Myocyte (in vitro differentiated cells): ENCODE measurements at regions not wholly inside any gene's neighbourhood (a gene's known extent, or its start where the extent isn't known, plus 50 kb on each side); places are given as distances from the start of the nearest gene placed in this dataset.

ENCODE experiments used
- DNase-seq: peaks from one replicate; pipeline ENCODE4 v3.0.0-alpha.2; 2012; ENCODE audit warnings: low read depth

DNA sequence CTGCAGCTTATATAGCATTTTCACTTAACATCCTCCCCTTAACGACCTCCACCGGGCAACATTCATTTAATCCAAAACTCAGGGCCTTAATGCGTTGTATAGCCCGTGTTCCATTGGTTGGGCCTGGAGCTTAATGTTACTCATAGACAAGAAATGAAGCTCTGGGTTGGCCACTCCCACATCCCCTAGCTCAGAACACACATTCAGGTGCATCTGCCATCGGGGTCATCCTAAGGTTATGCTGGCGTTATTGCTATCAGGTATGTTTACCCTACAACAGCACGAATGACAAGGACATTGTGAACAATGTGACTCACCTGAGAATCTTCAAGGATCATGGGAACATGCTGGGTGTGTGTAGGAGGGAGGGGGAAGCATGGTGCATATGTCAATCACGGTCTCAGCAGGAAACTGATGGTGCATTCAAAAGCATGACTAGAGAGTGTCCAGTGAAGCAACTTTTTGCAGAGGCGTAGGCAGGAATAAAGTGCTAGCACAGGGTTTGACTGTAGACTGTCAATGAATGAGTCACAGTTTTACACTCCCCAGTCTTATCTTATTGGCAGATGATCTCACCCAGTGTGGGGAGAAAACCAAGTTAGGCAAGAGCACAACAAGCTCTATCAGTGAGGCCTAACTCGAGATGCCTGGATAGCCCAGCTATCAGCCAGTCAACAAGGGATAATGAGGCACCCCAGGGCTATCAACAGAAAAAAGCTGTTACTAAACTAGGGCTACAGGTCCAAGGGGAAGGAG is 402.1 kb upstream of the MCTP2 start:
- DNase-seq, result no peak

DNA sequence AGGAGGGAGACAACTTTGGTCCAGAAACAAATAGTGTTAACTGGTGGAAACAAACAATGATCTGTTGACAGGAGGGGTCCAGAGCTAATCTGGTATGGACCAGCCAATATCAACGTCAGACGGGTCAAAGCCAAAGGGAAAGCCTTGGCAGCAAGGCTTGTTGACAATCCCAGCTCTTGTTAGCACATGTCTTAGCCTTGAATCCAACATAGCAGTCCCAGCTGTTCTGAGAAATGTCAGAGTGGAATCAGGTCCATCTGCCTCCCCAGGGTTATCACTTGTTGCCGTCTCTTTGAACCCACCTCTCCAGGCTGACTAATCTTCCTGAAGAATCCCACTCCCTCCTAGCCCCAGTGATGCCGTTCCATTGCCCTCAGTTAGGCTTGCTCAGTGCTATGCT is 404.6 kb upstream of the MCTP2 start:
- DNase-seq, result no peak

DNA sequence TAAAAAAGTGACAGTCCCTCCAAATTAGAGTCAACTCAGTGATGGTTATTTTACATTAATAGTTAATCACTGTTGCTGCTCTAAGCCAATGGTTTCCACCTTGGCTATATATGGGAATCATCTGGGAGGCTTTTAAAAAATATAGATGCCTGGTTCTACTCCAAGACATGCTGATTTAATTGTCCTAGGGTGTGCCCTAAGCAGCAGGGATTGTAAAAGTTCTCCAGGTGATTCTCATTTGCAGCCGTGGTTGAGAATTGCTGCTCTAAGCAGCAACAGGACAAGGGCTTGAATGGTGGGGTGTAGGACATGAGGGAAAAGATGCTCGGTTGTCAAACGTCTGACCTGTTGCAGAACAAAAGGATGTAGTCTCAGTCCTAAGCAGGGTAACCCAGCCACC is 405.1 kb upstream of the MCTP2 start:
- no peak for DNase-seq

DNA sequence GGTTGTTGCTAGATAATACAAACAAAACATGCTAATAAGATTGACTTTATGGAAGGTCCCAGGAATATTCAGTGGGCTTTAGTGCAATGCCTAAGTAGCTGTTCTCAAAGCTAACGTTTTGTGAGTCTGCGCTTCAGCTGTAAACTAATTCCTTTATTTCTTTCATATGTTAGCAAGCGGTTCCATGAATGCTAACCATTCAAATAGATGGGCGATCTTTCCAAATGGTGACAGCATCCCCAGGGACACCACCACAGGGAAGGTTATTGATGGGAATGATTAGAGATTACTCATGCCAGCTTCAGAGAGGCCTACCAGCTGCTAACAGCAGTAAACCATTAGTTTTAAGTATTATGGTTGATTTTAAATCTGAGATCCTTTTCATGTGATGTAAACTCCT is 405.7 kb upstream of the MCTP2 start:
- no peak for DNase-seq

DNA sequence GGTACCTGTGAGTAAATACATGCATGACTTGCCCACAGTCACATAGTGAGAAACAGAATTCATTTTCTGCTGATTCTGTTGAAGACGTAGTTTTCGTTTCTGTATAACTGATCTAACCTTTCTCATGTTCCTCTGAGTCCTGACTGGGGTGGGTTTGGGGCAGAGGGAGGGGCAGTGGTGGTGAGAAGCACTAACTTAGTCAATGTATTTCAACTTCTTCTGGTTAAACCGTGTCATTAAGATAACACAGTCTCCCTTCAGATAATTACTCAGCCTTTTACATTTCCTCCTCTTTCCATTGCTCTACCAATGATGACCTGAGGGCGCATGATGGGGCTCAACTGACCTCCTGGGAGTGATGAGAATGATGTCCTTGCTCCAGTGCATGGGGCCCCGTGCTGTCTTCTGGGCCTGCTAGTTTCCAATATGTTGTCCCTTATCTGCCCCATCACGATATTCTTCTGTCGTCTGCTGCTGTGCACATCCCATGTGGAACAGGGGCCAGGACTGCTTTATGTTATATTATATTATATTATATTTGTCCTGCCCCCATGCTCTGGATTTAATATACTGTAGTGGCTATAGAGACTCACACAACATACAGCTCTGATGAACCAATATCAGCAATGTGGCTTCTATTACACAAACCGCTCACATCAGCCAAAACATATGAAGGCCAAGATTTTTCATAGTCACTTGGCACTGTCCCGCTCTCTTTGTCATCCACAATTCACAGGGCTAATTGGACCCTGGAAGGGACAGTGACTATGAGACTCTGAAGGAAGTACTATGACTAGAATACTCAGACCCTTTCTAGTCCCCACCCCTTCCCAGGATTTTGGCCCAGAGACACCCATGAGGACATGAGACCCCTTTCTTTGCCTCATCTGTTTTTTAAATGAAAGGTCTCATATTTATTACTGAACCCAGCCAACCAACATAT is 407.1 kb upstream of the MCTP2 start:
- DNase-seq, result no peak

DNA sequence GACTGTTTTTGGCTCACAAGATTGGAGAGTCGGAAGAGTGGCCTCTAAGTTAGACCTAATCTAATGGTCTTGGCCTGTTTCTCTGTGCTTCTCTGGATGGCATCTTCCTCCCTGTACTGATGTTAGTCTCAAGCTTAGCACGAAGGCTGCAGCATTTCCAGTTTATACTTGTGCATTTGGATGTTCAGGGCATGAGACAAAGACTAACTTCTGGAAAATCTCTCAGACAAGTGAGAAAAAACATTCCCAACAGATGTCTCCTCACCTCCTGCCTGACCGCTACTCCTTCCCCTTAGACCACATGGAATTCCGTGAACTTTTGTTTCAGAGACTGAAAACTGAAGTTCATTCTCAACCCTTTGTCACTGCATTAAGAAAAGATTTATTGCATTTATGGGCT is 410.8 kb upstream of the MCTP2 start:
- no peak for DNase-seq

DNA sequence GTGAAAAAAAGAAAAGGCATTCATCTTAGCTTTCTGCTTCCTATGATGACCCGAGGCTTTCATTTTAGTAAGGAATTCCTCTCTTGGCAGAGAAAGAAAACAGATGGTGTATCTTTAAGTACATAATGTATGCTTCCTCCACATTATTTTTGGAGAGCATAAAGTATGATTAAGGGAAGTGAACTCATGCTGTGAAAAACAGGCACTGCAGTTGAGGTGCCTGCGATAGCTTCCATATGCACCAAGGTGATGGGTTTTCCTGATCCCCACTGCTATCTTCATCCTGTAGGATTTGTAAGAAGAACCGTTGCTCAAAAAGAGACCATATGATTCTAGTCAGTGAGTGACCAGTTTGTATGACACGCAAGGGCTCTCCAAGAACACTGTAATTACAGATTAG is 411.5 kb upstream of the MCTP2 start:
- no peak for DNase-seq

DNA sequence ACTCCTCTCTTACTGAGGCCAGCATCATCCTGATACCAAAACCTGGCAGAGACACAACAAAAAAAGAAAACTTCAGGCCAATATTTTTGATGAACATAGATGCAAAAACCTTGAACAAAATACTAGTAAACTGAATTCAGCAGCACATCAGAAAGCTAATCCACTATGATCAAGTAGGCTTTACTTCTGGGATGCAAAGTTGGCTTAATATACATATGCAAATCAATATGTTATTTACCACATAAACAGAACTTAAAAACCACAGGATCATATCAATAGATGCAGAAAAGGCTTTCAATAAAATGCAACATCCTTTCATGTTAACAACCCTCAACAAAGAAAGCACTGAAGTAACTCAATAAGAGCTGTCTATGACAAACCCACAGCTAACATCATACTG is 414.5 kb upstream of the MCTP2 start:
- DNase-seq, result no peak

DNA sequence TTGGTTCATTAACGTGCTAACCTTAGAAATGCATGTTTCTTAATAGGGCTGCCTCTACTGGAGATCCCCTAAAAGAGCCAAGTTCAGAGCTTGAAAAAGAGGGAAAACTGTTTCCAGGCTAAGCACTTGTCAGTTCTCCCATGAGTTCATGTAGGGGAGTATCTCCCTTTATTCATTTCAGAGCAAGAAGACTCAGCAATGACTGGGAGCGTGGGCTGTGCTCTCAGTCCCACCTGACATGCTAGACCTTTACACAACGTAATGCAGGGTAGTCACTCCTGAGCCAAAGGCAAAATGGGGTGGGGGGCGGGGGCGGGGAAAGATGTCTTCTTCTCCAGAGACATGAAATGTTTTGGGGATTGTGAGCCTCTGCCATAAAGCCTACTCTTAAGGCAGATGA is 420.1 kb upstream of the MCTP2 start:
- DNase-seq, result no peak

DNA sequence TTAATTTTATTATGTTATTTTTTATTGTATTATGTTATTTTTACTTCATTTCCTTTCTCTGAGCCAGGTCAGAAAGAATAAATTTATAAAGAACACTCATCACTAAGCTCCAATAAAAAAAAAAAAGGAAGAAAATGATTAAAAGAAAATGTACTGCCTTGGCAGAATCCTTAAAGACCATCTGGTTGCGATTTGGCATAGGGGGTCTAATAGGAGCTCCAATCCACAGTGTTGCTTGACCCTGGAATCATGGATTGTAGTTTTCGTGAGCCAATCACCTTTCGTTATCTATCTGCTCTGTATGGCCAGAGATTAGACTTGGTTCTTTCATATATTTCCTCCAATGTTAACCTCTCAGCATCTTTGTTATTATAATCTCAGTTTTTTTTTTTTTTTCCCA is 421.8 kb upstream of the MCTP2 start:
- DNase-seq, result no peak

DNA sequence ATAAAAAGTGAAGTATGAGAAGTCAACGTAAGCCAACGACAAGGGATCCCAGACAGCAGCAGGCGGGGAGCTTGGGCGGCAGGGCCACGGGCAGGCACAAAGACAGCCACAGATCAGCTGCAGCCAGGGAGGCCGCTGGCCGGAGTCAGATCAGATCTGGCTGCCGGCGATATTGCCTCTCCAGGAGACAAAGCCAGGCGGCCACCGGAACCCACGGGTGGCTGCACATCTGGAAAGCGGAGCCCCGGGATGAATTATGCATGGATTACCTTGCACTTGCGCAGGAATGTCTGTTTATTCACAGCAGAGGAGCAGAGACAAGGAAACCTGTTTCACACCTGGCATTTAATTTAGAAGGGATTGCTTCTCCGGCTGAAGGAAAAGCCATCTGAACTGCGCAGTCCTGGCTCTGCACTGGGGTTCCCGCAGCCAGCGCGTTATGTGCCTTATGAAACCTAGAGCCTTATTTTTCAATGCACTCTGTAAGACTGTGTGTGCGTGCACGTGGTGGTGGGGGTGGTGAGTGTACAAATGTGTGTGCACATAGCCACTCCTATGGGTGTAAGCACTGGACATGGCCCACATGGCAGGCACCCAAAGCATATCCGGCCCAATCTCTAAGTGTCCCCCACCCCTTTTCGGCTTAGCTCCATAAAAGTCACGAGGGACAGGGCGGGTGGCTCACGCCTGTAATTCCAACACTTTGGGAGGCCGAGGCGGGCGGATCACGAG is 427.8 kb upstream of the MCTP2 start:
- DNase-seq, result no peak

DNA sequence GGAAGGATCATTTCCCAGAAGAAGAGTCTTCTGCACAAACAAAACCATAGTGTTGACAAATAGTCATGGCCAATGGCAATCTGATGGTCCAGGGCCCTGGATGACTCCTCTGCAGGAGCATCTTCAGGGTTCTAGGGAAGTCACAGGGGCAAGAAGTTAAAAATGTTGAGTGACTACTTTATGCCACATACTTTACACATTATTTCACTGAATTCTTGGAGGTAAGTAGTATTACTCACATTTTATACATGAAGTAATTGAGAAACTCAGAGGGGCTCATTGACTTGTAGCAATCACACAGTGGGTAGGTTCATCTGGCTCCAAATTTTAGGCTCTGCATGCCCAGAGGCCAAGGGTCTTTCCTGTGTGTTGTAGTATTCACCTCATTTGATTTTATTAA is 430.2 kb upstream of the MCTP2 start:
- DNase-seq, result no peak

DNA sequence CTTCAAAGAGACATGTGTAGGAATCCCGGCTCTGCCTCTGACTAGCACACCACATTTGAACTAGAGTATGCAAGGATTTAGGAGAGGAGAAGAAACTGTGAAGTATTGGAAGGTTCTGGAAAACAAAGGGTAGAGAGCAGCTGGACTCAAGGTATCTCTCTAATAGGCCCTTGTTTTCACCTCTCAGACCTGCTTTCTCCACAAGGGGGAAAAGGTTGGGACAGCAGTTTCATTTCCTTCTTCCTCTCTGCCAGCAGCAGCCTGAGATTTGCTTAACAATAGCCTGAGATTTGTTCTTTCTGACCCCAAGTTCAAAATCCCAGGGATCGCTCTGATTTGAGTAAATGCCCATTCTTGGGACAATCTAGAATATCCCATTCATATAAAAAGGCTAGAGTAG is 430.6 kb upstream of the MCTP2 start:
- no peak for DNase-seq

DNA sequence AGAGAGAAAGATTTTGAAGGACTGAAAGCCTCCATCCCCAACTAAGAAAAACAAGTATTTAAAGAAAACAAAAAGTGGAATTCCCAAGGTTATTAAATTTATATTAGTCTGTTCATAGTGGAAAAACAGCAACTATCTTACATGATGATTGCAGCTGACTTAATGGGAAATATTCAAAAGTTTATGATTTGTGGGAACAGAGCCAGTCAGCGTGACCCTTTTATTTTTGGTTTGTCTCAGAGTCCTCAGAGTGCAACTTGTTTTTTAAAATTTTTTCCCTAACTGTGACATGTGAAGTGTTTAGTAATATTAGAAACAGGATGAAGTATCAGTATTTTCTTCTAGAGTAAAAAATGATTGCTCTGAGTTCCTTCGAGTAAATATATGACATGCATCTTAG is 441.9 kb upstream of the MCTP2 start:
- no peak for DNase-seq

DNA sequence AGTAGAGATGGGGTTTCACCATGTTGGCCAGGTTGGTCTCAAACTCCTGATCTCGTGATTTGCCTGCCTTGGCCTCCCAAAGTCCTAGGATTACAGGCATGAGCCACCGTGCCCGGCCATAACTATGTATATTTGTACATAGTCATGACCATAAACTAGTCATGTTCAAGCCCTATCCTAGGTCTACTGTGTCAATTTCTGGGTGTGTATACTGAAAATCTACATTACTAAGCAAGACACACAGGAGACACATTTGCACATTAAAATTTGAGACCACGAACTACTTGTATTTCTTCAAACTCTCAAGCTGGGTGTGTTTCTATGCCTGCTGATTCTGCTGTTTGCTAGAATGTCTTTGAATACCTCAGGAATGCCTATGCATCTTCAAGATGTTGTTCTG is 451.3 kb upstream of the MCTP2 start:
- no peak for DNase-seq

DNA sequence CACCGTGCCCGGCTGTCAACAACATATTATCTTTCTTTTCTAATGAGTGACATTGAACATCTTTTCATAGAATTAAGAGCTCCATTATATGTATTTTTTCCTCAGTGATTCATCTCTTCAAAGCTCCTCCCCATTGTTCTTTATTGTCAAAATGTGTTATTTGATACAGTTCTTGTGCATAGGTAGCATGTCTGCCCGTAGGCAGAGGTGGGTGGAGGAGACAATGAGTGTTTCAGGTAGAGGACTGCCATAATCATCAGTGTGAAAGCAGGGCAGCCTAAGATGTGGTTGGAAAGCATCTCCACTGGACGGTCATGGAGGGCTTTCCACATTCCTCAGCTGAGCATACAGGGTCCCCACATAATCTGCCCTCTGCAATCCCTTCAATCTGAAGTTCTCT is 452.0 kb upstream of the MCTP2 start:
- no peak for DNase-seq

DNA sequence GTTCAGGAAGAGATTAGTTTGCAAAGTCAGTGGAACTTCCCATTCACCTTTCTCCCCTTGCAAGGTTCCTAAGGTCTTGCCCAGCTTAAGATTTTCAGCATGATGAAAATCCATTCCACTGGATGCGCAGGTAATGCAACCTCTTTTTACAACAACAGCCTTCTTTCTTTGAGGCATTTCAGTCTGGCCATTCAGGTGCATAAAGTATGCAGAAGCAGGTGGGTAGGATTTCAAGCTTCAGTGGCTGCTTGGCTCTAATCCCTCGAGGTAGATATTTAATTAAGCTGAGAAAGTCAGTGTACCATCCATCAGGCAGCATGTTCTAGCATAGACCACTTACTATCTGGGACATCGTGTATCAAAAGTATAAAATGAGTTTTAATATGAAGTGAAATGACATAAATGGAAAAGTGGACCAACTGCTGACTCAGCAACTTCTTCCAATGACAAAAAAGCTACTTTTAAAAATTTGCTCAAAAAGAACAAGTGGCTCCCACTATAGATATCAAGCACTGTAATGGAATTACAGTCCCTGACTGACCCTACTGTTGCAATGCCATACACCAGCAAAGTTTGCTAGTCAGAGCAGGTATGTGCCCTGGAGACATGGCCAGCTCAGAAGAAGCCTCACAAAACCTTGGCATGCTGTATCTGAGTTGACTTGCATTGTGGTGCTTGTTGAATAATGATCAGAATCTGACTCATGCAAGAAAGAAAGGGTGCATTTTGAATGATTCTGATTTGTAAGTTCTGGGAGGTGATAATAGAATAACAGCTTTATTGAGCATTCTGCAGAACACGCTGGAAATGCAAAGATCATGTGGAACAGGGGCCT is 459.9 kb upstream of the MCTP2 start:
- DNase-seq, result no peak

DNA sequence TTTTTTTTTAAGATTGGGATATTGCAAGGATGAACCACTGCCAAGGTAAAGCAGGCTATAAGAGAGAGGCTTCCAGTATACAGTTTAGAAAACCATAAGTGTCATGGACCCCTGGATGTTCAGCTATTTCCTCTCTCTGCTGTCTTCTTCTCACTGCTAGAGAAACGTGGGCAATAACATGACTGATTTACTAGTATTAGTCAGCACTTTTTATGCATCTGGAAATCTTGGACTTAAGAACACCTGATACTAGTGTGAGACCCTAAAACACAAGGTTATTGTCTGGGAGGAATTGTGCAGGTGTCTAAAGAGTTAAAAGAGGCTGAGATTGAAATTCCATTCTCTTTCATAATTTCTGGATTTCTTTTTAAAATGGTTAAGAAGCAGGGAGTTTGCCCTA is 460.6 kb upstream of the MCTP2 start:
- DNase-seq, result no peak

DNA sequence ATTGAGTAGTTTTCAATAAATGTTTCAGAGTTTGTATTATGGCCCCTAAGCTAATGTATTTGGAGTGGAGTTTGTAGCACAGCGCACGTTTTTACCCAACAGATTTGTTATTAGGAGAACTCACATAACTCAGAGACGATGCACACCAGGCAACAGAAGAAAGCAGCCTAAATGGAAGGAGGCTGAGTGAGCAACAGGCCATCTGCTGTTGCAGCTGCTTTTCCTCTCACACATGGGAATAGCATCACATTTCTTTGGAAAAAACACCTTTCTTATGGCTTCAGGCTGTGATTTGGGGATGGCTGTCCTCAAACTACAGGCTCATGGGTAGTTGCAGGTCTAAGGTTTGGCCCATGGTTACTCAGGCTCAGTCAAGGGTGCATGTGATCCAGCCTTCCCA is 469.3 kb upstream of the MCTP2 start:
- no peak for DNase-seq

DNA sequence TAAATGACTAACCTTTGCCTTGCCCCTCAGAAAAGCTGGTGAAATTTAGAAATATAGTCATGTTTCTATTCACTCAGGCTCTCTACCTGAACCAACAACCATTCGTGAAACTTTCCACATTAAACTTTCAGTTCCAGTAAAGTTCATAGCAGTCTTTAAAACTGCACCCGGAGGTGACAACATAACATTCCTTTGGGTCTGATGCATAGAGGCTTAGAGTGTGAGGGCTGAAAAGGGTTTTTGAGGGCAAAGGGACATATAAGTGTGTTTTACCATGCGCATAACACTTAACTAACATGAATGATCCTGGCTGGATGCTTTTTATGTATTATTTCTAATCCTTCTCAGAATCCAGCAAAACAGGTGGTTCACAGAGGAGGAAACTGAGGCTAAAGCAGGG is 471.7 kb upstream of the MCTP2 start:
- no peak for DNase-seq

DNA sequence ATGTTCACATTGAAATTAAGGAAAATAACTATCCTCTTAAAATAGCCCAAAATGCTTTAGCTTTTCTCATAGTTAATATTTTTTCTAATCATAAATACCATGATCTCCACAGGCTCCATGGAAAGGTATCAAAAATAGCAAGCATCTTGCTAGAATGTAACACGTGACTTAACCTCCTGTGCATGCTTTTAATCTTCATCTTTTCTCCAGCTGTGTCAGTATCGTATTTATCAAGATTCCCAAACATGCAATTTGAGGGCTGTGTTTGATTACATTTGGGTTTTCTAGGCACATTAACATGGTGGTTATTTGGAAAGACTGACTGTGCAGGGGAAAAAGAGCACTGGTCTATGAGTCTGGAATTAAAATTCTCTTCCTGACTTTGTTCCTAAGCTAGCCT is 472.5 kb upstream of the MCTP2 start:
- no peak for DNase-seq
